HUES48 (cell line): ENCODE measurements at regions not wholly inside any gene's neighbourhood (a gene's known extent, or its start where the extent isn't known, plus 50 kb on each side); places are given as distances from the start of the nearest gene placed in this dataset.
"Not testable (repeated sequence)": the region's sequence is repeated elsewhere in the genome, so short reads cannot be mapped to it uniquely, and the experiment has no call there.

Experiments
- H3K27ac ChIP-seq: one replicate; pipeline ENCODE4 v1.7.0; 2013; ENCODE audit warnings: low read depth, low read length, inconsistent platforms
- H3K27me3 ChIP-seq: 2 replicates; pipeline ENCODE4 v1.6.1; 2013; ENCODE audit warnings: mild to moderate bottlenecking, low read length; ENCODE audit not compliant: control insufficient read depth, insufficient read depth
- H3K36me3 ChIP-seq: 2 replicates; pipeline ENCODE4 v1.6.1; 2013; ENCODE audit warnings: low read length; ENCODE audit not compliant: control insufficient read depth, insufficient read depth
- H3K4me1 ChIP-seq: 2 replicates; pipeline ENCODE4 v1.6.1; 2013; ENCODE audit warnings: mild to moderate bottlenecking, low read length; ENCODE audit not compliant: control insufficient read depth, insufficient read depth
- H3K4me3 ChIP-seq: 2 replicates; pipeline ENCODE4 v1.5.1; 2013; ENCODE audit warnings: mild to moderate bottlenecking, low read depth, low read length
- H3K9ac ChIP-seq: 2 replicates; pipeline ENCODE4 v1.6.1; 2013; ENCODE audit warnings: mild to moderate bottlenecking, low read depth, low read length, moderate library complexity
- H3K9me3 ChIP-seq: 2 replicates; pipeline ENCODE4 v1.6.1; 2013; ENCODE audit warnings: low read length; ENCODE audit not compliant: control insufficient read depth, insufficient read depth

- Histone ChIP-seq H3K4me3 (no peak overlapping the region), H3K27me3 (no peaks in the 10 kb centered on the region), H3K9ac (no peak overlapping the region), H3K36me3 (no peaks in the 10 kb centered on the region), H3K9me3 (peaks cover 3% of the 10 kb centered on the region; the same call in 1 of the 2 replicates), H3K4me1 (no peaks in the 10 kb centered on the region), H3K27ac (no peak overlapping the region)
Observed at GRCh38 chr6:84825461-84825860, 61.1 kb upstream of the TBX18 start.

- H3K36me3 ChIP-seq, H3K9ac ChIP-seq, H3K4me1 ChIP-seq, H3K27me3 ChIP-seq, H3K27ac ChIP-seq, H3K4me3 ChIP-seq, H3K9me3 ChIP-seq: not testable (repeated sequence)
Observed at GRCh38 chr6:84821314-84821713, 56.9 kb upstream of the TBX18 start.

- Histone ChIP-seq H3K36me3 (no peaks in the 10 kb centered on the region), H3K27me3 (no peaks in the 10 kb centered on the region), H3K9ac (no peak overlapping the region), H3K4me1 (no peaks in the 10 kb centered on the region), H3K9me3 (no peaks in the 10 kb centered on the region), H3K27ac (no peak overlapping the region), H3K4me3 (no peak overlapping the region)
Observed at GRCh38 chr6:84816741-84817140, 52.3 kb upstream of the TBX18 start.

GRCh38 chr6:84815896-84816735 lies 51.7 kb upstream of the TBX18 start:
- H3K4me3 ChIP-seq, result no peak overlapping the region
- no peak overlapping the region for H3K27ac ChIP-seq
- no peaks in the 10 kb centered on the region for H3K27me3 ChIP-seq
- H3K36me3 ChIP-seq, result no peaks in the 10 kb centered on the region
- no peak overlapping the region for H3K9ac ChIP-seq
- H3K4me1 ChIP-seq, result no peaks in the 10 kb centered on the region
- H3K9me3 ChIP-seq, result no peaks in the 10 kb centered on the region
